GM18861 (cell line): ENCODE measurements at regions not wholly inside any gene's neighbourhood (a gene's known extent, or its start where the extent isn't known, plus 50 kb on each side); places are given as distances from the start of the nearest gene placed in this dataset.

Experiments
- ATAC-seq: cut with Tn5 transposase; IDR thresholded peaks from one replicate; pipeline ENCODE4 v1.9.1; 2021; ENCODE audit not compliant: unreplicated experiment

- ATAC-seq: no peak
Measured at GRCh38 chr1:209402697-209403096, 180.8 kb upstream of the CAMK1G start.

- no peak for ATAC-seq
Measured at GRCh38 chr1:209403921-209404320, 179.6 kb upstream of the CAMK1G start.

GRCh38 chr1:209404577-209404976 lies 178.9 kb upstream of the CAMK1G start:
- ATAC-seq: no peak

- no peak for ATAC-seq
Measured at GRCh38 chr1:209405183-209405814, 178.2 kb upstream of the CAMK1G start.

GRCh38 chr1:209406168-209406567 lies 177.3 kb upstream of the CAMK1G start:
- ATAC-seq: no peak

- no peak for ATAC-seq
Measured at GRCh38 chr1:209406595-209406994, 176.9 kb upstream of the CAMK1G start.

- no peak for ATAC-seq
Measured at GRCh38 chr1:209409780-209410179, 173.7 kb upstream of the CAMK1G start.

GRCh38 chr1:209411491-209411929 lies 172.0 kb upstream of the CAMK1G start:
- ATAC-seq: no peak

- ATAC-seq: no peak
Measured at GRCh38 chr1:209412036-209412435, 171.5 kb upstream of the CAMK1G start.

GRCh38 chr1:209412566-209412965 lies 170.9 kb upstream of the CAMK1G start:
- no peak for ATAC-seq

GRCh38 chr1:209413062-209413461 lies 170.5 kb upstream of the CAMK1G start:
- ATAC-seq: no peak

- ATAC-seq: no peak
Measured at GRCh38 chr1:209414803-209415329, 168.6 kb upstream of the CAMK1G start.

- no peak for ATAC-seq
Measured at GRCh38 chr1:209416039-209416438, 167.5 kb upstream of the CAMK1G start.

- no peak for ATAC-seq
Measured at GRCh38 chr1:209416716-209417115, 166.8 kb upstream of the CAMK1G start.

GRCh38 chr1:209417761-209418160 lies 165.8 kb upstream of the CAMK1G start:
- ATAC-seq: no peak

GRCh38 chr1:209420276-209420675 lies 163.2 kb upstream of the CAMK1G start:
- no peak for ATAC-seq

- ATAC-seq: no peak
Measured at GRCh38 chr1:209421186-209421585, 162.3 kb upstream of the CAMK1G start.

GRCh38 chr1:209421978-209422680 lies 161.4 kb upstream of the CAMK1G start:
- no peak for ATAC-seq

GRCh38 chr1:209425959-209426358 lies 157.6 kb upstream of the CAMK1G start:
- no peak for ATAC-seq

GRCh38 chr1:209427277-209427676 lies 156.2 kb upstream of the CAMK1G start:
- ATAC-seq: no peak

GRCh38 chr1:209427811-209428210 lies 155.7 kb upstream of the CAMK1G start:
- no peak for ATAC-seq

GRCh38 chr1:209428241-209428921 lies 155.1 kb upstream of the CAMK1G start:
- no peak for ATAC-seq
